PC-3 (cell line): ENCODE measurements at regions not wholly inside any gene's neighbourhood (a gene's known extent, or its start where the extent isn't known, plus 50 kb on each side); places are given as distances from the start of the nearest gene placed in this dataset.
"Not testable (repeated sequence)": the region's sequence is repeated elsewhere in the genome, so short reads cannot be mapped to it uniquely, and the experiment has no call there.

Source experiments
- ATAC-seq: fragments of 200-7000 bp; cut with Tn5 transposase; 2 replicates; pipeline ENCODE4 v1.9.1; 2020; ENCODE audit warnings: mild to moderate bottlenecking, moderate library complexity
- BruUV-seq: library from RNA; stranded (reverse); fragments of 400-500 nt; replicated peaks from 2 replicates; lab custom pipeline; 2021; lab: Mats Ljungman, UMichigan
- CTCF ChIA-PET: fragments of 300-600 bp; sonication (Branson Sonifier 250); formaldehyde crosslinking; loops from one replicate; lab custom pipeline; 2022; ENCODE audit warnings: antibody characterized with exemption; lab: Charles Lee
- POLR2A ChIA-PET: fragments of 300-600 bp; sonication (Branson Sonifier 250); formaldehyde crosslinking; loops from one replicate; lab custom pipeline; 2022; ENCODE audit warnings: antibody characterized with exemption; ENCODE audit not compliant: unreplicated experiment; lab: Charles Lee
- DNase-seq: peaks from one replicate; pipeline ENCODE4 v3.0.0-alpha.2; 2015
- H2AFZ ChIP-seq: fragments of 300-600 bp; sonication (generic); 2 replicates; pipeline ENCODE4 v1.6.0; 2016; ENCODE audit warnings: antibody characterized with exemption, low read length
- H3F3A ChIP-seq: fragments of 300-600 bp; sonication (generic); one replicate; pipeline ENCODE4 v1.6.0; 2017; ENCODE audit warnings: antibody characterized with exemption, low read length, control low read depth, mild to moderate bottlenecking; ENCODE audit not compliant: unreplicated experiment
- H3K27ac ChIP-seq: fragments of 300-600 bp; sonication (generic); 2 replicates; pipeline ENCODE4 v1.5.1; 2016; ENCODE audit warnings: mild to moderate bottlenecking, low read length
- H3K27me3 ChIP-seq: fragments of 300-600 bp; sonication (generic); 2 replicates; pipeline ENCODE4 v1.6.1; 2016; ENCODE audit warnings: low read length, mixed read lengths
- H3K36me3 ChIP-seq: fragments of 300-600 bp; sonication (generic); 2 replicates; pipeline ENCODE4 v1.6.1; 2016; ENCODE audit warnings: low read depth, mixed run types, low read length, mixed read lengths
- H3K4me1 ChIP-seq: fragments of 300-600 bp; sonication (generic); 2 replicates; pipeline ENCODE4 v1.5.1; 2016; ENCODE audit warnings: low read length; ENCODE audit not compliant: insufficient read depth
- H3K4me2 ChIP-seq: fragments of 300-600 bp; sonication (generic); 2 replicates; pipeline ENCODE4 v1.6.0; 2016; ENCODE audit warnings: low read length
- H3K4me3 ChIP-seq: fragments of 300-600 bp; sonication (generic); 2 replicates; pipeline ENCODE4 v1.5.1; 2016; ENCODE audit warnings: mild to moderate bottlenecking, low read length, mixed read lengths
- H3K79me2 ChIP-seq: fragments of 300-600 bp; sonication (generic); 2 replicates; pipeline ENCODE4 v1.6.1; 2017; ENCODE audit warnings: low read length, mixed read lengths
- H3K9ac ChIP-seq: fragments of 300-600 bp; sonication (generic); 2 replicates; pipeline ENCODE4 v1.6.0; 2016; ENCODE audit warnings: mild to moderate bottlenecking, low read length
- H3K9me2 ChIP-seq: fragments of 300-600 bp; sonication (generic); replicated peaks from 2 replicates; pipeline ENCODE4 v1.6.1; 2016; ENCODE audit warnings: mixed run types, low read length, mixed read lengths
- H3K9me3 ChIP-seq: fragments of 300-600 bp; sonication (generic); 2 replicates; pipeline ENCODE4 v1.6.1; 2016; ENCODE audit warnings: low read length, mixed read lengths
- H4K20me1 ChIP-seq: fragments of 300-600 bp; sonication (generic); 2 replicates; pipeline ENCODE4 v1.6.1; 2016; ENCODE audit warnings: low read length, mixed read lengths
- intact Hi-C: fragments of 100-400 bp; cut with micrococcal nuclease; formaldehyde crosslinking; loops from 2 replicates; pipeline ENCODE4 v1.9.0; 2023
- TF ChIP-seq, protein P1 (sequence below): fragments of 300-600 bp; sonication (generic); conservative IDR thresholded peaks from 2 replicates; pipeline ENCODE4 v1.5.1; 2017; ENCODE audit warnings: antibody characterized with exemption, low read depth, mild to moderate bottlenecking, low read length

DNA sequence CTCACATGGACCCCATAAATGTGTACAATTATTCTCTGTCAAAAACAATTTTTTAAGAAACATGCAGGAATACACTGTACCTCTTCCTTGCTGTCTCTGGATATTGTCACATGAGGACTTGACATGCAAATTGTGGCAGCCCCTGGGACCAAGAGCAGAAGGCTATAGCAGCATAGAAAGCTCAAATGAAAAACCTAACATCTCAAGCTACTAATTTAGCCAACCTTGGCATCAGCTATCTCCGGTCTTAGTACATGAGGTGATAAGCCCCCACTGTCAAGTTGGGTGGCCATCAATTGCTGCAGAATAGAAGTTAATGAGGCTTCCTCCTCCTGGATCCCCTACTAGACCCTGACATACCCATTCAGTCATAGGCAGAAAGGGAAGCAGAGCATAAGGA is 101.0 kb upstream of the CLEC6A start:
- H3K9ac ChIP-seq, H3K4me2 ChIP-seq, H3K36me3 ChIP-seq, H3K4me1 ChIP-seq, intact Hi-C loops, H3K4me3 ChIP-seq, DNase-seq, CTCF ChIA-PET, H3K27ac ChIP-seq, H3K27me3 ChIP-seq, H4K20me1 ChIP-seq, H3K9me2 ChIP-seq, H3K79me2 ChIP-seq, H2AFZ ChIP-seq, H3K9me3 ChIP-seq, ATAC-seq, POLR2A ChIA-PET, BruUV-seq, H3F3A ChIP-seq: not testable (repeated sequence)

DNA sequence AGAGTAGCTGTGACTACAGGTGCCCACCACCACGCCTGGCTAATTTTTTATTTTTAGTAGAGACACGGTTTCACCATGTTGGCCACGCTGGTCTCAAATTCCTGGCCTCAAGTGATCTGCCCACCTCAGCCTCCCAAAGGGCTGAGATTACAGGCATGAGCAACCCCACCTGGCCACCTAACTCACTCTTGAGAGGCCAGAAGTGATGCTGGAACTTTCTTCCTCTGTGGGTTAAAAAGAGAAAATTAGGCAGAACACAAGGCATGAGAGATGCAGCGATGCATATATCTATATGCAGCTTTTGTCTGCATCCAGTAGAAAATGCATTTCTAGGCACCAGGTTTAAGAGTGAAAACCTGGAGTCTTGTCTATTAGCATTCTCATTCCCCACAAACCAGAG is 100.2 kb upstream of the CLEC6A start:
- H3K9me3 ChIP-seq, H3K4me2 ChIP-seq, H3K9me2 ChIP-seq, H4K20me1 ChIP-seq, H3K4me3 ChIP-seq, H3K79me2 ChIP-seq, ATAC-seq, H3K4me1 ChIP-seq, H2AFZ ChIP-seq, DNase-seq, CTCF ChIA-PET, POLR2A ChIA-PET, BruUV-seq, intact Hi-C loops, H3K9ac ChIP-seq, H3F3A ChIP-seq, H3K27ac ChIP-seq, H3K27me3 ChIP-seq, H3K36me3 ChIP-seq: not testable (repeated sequence)

DNA sequence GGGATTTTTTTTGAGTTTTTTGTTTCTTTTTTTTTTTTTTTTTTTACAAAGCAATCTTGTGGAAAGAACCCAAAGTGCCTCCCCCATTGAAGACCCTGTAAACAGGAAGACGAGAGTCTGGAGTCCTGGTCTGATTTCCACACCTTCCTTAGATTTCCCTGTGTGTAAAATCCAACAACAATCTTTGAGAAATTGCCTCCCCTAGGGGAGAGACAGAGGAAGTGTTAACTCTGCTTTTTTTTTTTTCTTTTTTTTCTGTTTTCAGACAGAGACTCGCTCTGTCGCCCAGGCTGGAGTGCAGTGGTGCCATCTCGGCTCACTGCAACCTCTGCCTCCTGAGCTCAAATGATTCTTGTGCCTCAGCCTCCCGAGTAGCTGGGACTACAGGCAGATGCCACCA is 82.0 kb upstream of the CLEC6A start:
- H3K9me2 ChIP-seq, H3K27ac ChIP-seq, H3K79me2 ChIP-seq, H3K4me1 ChIP-seq, H4K20me1 ChIP-seq, H2AFZ ChIP-seq, POLR2A ChIA-PET, H3K27me3 ChIP-seq, H3K36me3 ChIP-seq, H3K4me3 ChIP-seq, CTCF ChIA-PET, intact Hi-C loops, ATAC-seq, H3K9ac ChIP-seq, BruUV-seq, H3F3A ChIP-seq, H3K4me2 ChIP-seq, H3K9me3 ChIP-seq: not testable (repeated sequence)
- peak; percentile 3 for DNase-seq
- TF ChIP-seq, protein P1, sequence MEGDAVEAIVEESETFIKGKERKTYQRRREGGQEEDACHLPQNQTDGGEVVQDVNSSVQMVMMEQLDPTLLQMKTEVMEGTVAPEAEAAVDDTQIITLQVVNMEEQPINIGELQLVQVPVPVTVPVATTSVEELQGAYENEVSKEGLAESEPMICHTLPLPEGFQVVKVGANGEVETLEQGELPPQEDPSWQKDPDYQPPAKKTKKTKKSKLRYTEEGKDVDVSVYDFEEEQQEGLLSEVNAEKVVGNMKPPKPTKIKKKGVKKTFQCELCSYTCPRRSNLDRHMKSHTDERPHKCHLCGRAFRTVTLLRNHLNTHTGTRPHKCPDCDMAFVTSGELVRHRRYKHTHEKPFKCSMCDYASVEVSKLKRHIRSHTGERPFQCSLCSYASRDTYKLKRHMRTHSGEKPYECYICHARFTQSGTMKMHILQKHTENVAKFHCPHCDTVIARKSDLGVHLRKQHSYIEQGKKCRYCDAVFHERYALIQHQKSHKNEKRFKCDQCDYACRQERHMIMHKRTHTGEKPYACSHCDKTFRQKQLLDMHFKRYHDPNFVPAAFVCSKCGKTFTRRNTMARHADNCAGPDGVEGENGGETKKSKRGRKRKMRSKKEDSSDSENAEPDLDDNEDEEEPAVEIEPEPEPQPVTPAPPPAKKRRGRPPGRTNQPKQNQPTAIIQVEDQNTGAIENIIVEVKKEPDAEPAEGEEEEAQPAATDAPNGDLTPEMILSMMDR: peak; percentile 20; the same call in 1 of the 2 replicates

DNA sequence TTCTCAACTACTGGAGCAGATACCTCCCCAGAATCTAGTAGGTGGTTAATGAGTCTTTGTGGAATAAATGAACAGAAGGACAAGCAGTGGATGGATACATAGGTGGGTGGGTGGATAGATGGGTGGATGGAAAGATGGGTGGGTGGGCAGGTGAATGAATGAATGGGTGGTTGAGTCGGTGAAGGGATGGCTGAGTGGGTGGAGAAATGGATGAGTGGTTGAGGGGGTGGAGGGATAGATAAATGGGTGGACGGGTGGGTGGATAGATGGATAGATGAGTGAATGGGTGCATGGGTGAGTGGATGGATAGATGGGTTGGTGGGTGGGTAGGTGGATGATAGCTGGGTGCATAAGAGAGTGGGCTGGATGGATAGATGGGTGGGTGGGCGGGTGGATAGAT is 80.6 kb upstream of the CLEC6A start:
- not testable (repeated sequence) for H3K9ac ChIP-seq, DNase-seq

DNA sequence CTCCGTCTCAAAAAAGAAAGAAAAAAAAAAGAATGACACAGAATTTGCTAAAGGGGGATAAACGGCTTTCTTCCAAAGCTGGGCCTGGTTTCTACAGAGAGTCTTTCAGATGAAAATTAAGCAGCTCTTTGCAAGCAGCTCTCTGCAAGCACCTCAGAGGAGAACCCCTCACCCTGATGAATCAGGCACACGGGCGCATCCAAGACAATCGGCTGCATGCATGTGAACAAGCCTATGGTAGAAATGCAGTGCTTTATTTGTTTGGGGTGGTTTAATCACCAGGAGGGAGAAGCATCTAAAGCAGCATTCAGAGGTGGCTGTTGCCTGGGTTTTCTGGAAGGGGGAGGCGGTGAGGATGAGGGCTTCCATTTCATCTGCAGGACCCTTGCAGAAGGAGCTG is 78.0 kb upstream of the CLEC6A start:
- H3K27me3 ChIP-seq, H3K9ac ChIP-seq, DNase-seq, H2AFZ ChIP-seq, H3K36me3 ChIP-seq, H3K27ac ChIP-seq, ATAC-seq, POLR2A ChIA-PET, H4K20me1 ChIP-seq, H3K9me3 ChIP-seq, BruUV-seq, H3K4me3 ChIP-seq, H3F3A ChIP-seq, intact Hi-C loops, H3K79me2 ChIP-seq, H3K9me2 ChIP-seq, H3K4me2 ChIP-seq, H3K4me1 ChIP-seq, CTCF ChIA-PET: not testable (repeated sequence)

More for the DNA sequence above, 80.6 kb upstream of the CLEC6A start:
- H3K36me3 ChIP-seq, H4K20me1 ChIP-seq, H3K27me3 ChIP-seq, H3F3A ChIP-seq, H3K9me2 ChIP-seq, H3K4me3 ChIP-seq, H3K79me2 ChIP-seq, POLR2A ChIA-PET, H2AFZ ChIP-seq, BruUV-seq, H3K4me2 ChIP-seq, intact Hi-C loops, H3K9me3 ChIP-seq, H3K4me1 ChIP-seq, H3K27ac ChIP-seq, CTCF ChIA-PET, ATAC-seq: not testable (repeated sequence)

DNA sequence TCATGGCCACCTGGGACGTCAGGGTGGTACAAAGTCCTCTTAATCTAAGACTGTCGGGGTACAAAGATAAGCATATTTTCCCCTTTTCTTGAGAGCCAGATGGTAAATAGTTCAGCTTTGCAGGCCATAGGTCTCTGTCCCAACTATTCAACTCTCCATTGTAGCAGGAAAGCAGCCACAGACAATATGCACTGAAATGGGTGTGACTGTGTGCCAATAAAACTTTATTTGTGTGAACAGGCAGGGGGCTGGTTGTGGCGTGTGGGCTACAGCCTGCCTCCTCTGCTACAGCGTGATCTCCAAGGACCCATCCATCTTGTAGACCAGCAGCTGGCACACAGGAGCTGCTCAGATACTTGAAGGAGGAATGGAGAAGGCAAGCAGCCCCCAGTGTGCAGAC is 73.2 kb upstream of the CLEC6A start:
- intact Hi-C loops: not testable (repeated sequence)

More for the DNA sequence above, 73.2 kb upstream of the CLEC6A start:
- H3K36me3 ChIP-seq, BruUV-seq, H4K20me1 ChIP-seq, H3K27me3 ChIP-seq, CTCF ChIA-PET, H3K4me2 ChIP-seq, H3K79me2 ChIP-seq, H3K4me1 ChIP-seq, H2AFZ ChIP-seq, H3K9me3 ChIP-seq, H3K4me3 ChIP-seq, ATAC-seq, H3F3A ChIP-seq, DNase-seq, POLR2A ChIA-PET, H3K27ac ChIP-seq, H3K9ac ChIP-seq, H3K9me2 ChIP-seq: not testable (repeated sequence)
